Adrenal gland (tissue), 9 donors: ENCODE measurements at regions not wholly inside any gene's neighbourhood (a gene's known extent, or its start where the extent isn't known, plus 50 kb on each side); places are given as distances from the start of the nearest gene placed in this dataset.

Source experiments
- DNase-seq, 7 donors: peaks; one replicate each; pipeline ENCODE4 v3.0.0-alpha.2; 2019 to 2020
- H3K27ac ChIP-seq, 5 donors: fragments of 200-600 bp; sonication (generic) in 4 of 5; 1 replicate in 3 of 5; 2 replicates in 2 of 5; pipeline versions ENCODE4 v1.5.1 to v1.8.0; 2016 to 2020; ENCODE audit warnings: mild to moderate bottlenecking in 1 of 5
- H3K27me3 ChIP-seq: fragments of 200-600 bp; 2 replicates; pipeline ENCODE4 v1.8.0; 2021
- H3K36me3 ChIP-seq, 2 donors: fragments of 200-600 bp; replicated peaks in 1 of 2; 1 replicate in 1 of 2; 2 replicates in 1 of 2; pipeline versions ENCODE4 v1.5.1 to v1.8.0; 2018 to 2022
- H3K4me1 ChIP-seq, 2 donors: fragments of 200-600 bp; replicated peaks in 1 of 2; 1 replicate in 1 of 2; 2 replicates in 1 of 2; pipeline versions ENCODE4 v1.5.1 to v1.8.0; 2018 to 2021
- H3K4me3 ChIP-seq, 4 donors: fragments of 200-600 bp; sonication (generic) in 3 of 4; one replicate each; pipeline ENCODE4 v1.5.1; 2016 to 2018
- H3K9me3 ChIP-seq, 3 donors: fragments of 200-600 bp; sonication (generic) in 1 of 3; replicated peaks in 1 of 3; 1 replicate in 2 of 3; 2 replicates in 1 of 3; pipeline versions ENCODE4 v1.5.1 to v1.8.0; 2016 to 2021
- POLR2A ChIP-seq, 2 donors: fragments of 450-650 bp; IDR thresholded peaks; one replicate each; pipeline ENCODE4 v1.6.1; 2017; ENCODE audit warnings: antibody characterized with exemption in 2 of 2, mild to moderate bottlenecking in 2 of 2, moderate library complexity in 1 of 2
- WGBS, 4 donors: extraction: QIAGEN DNeasy Blood & Tissue Kit in 2 of 4; methylation state at CpG; one replicate each; pipeline versions ENCODE4 v1.1.5 to v1.1.7; 2013 to 2017; 5-methylcytosine and 5-hydroxymethylcytosine counted together
- intact Hi-C, 2 donors: fragments of 100-400 bp; cut with DNase I; formaldehyde crosslinking; loops; one replicate each; pipeline versions ENCODE4 v1.14.1 to v1.15.0; 2022 to 2023
- TF ChIP-seq, protein P1 (sequence below), 6 experiments: fragments of 450-650 bp in 4 of 6; fragments of 200-600 bp in 2 of 6; sonication (generic) in 1 of 6; IDR thresholded peaks; 1 replicate in 5 of 6; 2 replicates in 1 of 6; pipeline versions ENCODE4 v1.5.1 to v1.8.0; 2016 to 2021; ENCODE audit warnings: antibody characterized with exemption in 6 of 6, mild to moderate bottlenecking in 2 of 6, moderate library complexity in 1 of 6
- donor health status: healthy with polysubstance abuse.
- donor health status: Bipolar disorder and iron deficiency.
- donor health status: DM: yes; HTN: yes; CAD: no.
- donor health status: DM: no; HTN: no; CAD: no.
- donor health status: DM: no; HTN: no; CAD: no.

DNA sequence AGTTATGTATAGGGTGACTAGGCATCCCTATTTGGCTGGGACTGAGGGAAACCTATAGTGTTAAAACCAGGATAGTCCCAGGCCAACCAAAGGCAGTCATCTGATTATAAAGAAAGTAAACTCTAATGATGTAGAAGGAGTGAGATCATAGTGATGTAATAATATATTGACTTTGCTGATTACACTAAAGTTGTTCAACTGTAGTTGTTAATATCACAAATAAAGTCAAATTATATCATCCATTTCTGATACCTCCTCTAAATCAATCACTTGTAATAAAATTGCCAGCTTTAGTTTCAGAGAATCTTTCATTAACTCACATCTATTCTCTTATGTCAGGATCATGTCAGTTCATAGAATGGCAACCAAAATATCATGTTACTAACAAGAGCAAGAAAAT, 98.6 kb downstream of the FOXB1 start:
- no peak for TF ChIP-seq POLR2A (IDR thresholded peaks at IDR 0.05)
- TF ChIP-seq, protein P1, sequence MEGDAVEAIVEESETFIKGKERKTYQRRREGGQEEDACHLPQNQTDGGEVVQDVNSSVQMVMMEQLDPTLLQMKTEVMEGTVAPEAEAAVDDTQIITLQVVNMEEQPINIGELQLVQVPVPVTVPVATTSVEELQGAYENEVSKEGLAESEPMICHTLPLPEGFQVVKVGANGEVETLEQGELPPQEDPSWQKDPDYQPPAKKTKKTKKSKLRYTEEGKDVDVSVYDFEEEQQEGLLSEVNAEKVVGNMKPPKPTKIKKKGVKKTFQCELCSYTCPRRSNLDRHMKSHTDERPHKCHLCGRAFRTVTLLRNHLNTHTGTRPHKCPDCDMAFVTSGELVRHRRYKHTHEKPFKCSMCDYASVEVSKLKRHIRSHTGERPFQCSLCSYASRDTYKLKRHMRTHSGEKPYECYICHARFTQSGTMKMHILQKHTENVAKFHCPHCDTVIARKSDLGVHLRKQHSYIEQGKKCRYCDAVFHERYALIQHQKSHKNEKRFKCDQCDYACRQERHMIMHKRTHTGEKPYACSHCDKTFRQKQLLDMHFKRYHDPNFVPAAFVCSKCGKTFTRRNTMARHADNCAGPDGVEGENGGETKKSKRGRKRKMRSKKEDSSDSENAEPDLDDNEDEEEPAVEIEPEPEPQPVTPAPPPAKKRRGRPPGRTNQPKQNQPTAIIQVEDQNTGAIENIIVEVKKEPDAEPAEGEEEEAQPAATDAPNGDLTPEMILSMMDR (IDR thresholded peaks at IDR 0.05), result no peak
- Histone ChIP-seq H3K27me3 (peaks cover 3% of the 10 kb centered on the region), H3K4me1 (no peaks in the 10 kb centered on the region), H3K4me3 (no peak overlapping the region), H3K27ac (no peak overlapping the region), H3K9me3 (no peaks in the 10 kb centered on the region), H3K36me3 (no peaks in the 10 kb centered on the region)
- no peak for DNase-seq
- intact Hi-C loops, result no loop called here

DNA sequence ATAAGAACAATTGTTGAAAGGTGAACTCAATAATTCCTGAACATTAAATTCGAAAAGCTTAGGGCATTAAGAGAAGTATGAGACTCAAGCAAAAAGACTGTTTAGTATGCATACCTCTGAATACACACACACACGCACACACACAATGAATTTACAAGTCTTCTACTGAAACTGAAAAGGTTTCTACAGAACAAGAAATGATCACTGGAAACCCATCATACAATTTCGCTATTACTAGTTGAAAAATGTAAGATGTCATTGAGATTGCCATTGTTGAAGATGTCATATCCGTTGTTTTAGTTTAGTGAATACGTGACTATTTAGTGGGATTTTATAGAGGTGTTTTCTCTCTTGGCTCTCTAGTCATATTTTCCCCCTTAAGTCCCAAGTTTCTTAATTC, 106.8 kb downstream of the FOXB1 start:
- TF ChIP-seq, protein P1 (IDR thresholded peaks at IDR 0.05), result no peak
- TF ChIP-seq POLR2A (IDR thresholded peaks at IDR 0.05), result no peak
- 77 to 88% (median 83%) methylated on average over 5 of the region's 5 CpGs for WGBS, 4 donors
- intact Hi-C loops, result no loop called here
- peaks cover 13% of the 10 kb centered on the region for H3K27me3 ChIP-seq
- H3K9me3 ChIP-seq, result no peaks in the 10 kb centered on the region
- H3K27ac ChIP-seq, result no peak overlapping the region
- DNase-seq, result no peak
- H3K36me3 ChIP-seq, result no peaks in the 10 kb centered on the region
- H3K4me1 ChIP-seq, result no peaks in the 10 kb centered on the region
- H3K4me3 ChIP-seq, result no peak overlapping the region

DNA sequence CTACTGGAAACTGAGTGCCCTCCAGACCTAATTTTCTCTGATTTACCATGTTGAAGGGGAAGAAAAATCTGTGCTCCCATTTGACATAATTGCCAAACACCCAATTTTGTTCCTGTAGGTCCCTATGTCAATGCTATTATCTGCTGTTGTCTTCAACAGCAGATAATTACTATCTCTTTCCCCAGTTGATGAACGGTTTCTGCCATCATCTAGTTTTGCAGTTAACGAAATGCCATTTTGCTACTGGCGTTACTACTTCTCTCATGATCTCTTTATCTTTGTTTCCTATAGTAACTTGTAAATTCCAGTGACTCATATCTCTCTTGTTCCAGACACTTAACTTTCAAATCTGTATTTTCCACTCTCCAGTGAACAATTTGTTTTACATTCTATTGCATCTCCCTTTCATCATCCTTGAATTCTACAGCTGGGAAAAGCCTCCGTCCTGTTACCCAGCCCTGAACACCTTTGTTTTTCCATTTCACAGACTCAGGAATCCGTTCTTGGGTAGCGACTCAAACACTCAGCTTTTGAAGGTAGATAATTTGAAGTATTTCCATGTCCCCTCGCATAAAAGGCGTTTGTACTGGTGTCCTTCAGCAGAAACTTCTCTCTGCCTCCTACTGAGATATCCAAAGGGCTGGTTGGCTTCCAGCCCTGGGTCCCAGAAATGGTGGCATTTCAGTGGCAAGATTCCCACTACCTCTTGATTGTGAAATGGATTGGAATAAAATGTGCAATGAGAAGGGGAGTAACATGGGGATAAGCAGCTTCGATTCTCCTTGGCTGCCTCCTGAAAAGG, 111.7 kb downstream of the FOXB1 start:
- WGBS, 4 donors, result 55 to 62% (median 59%) methylated on average over 9 of the region's 9 CpGs
- intact Hi-C loops, result no loop called here
- Histone ChIP-seq H3K4me1 (no peaks in the 10 kb centered on the region), H3K27ac (no peak overlapping the region), H3K9me3 (no peaks in the 10 kb centered on the region), H3K36me3 (no peaks in the 10 kb centered on the region), H3K4me3 (no peak overlapping the region), H3K27me3 (peaks cover 23% of the 10 kb centered on the region)
- no peak for TF ChIP-seq POLR2A (IDR thresholded peaks at IDR 0.05)
- TF ChIP-seq, protein P1 (IDR thresholded peaks at IDR 0.05), result no peak
- no peak for DNase-seq

DNA sequence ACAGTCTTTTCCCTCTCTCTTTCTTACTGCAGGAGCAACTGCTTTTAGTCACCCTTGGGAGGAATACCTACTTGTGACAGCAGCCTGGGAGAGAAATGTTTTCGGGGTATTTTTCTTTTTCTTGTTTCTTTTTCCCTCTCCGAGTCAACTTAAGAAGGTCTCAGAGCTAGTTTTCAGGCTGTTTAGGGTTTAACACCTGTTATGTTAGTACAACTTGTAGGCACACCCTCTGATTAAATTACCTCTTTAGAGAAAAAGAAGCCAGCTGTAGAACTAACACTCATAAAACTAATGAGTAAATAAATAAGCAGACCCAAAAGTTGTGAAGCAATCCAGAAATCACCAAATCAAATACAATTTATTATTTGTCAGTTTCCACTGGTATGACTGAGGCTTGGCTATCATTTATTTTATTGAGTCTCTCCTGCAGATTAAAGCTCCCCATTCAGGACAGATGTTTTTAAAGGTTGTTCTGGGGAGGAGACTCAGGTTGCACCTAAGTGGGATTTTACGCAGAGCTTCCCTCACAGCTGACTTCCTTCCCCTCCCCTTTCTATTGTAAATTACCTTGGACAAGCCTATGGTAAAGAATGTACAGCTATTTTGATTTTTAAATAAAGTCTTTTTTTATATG, 112.5 kb downstream of the FOXB1 start:
- H3K36me3 ChIP-seq, result no peaks in the 10 kb centered on the region
- TF ChIP-seq, protein P1 (IDR thresholded peaks at IDR 0.05), result no peak
- TF ChIP-seq POLR2A (IDR thresholded peaks at IDR 0.05), result no peak
- no peak overlapping the region for H3K27ac ChIP-seq
- H3K27me3 ChIP-seq, result peaks cover 23% of the 10 kb centered on the region
- H3K4me3 ChIP-seq, result no peak overlapping the region
- H3K4me1 ChIP-seq, result no peaks in the 10 kb centered on the region
- 57 to 70% (median 65%) methylated on average over 3 of the region's 3 CpGs for WGBS, 4 donors
- no peaks in the 10 kb centered on the region for H3K9me3 ChIP-seq
- intact Hi-C loops, result no loop called here
- no peak for DNase-seq
